ENCODE measurements at regions not wholly inside any gene's neighbourhood (a gene's known extent, or its start where the extent isn't known, plus 50 kb on each side); places are given as distances from the start of the nearest gene placed in this dataset.
A peak's percentile ranks its signal among the peaks of the same experiment; 100 is the strongest.

GRCh38 chr13:26133851-26134250 lies 82.0 kb upstream of the SHISA2 start:
- Histone ChIP-seq H3K4me2 (peak overlapping the region; percentile 27), H3K9me2 (ENCODE audit: insufficient read depth) (no peaks in the 10 kb centered on the region), H3K36me3 (ENCODE audit: insufficient read depth) (no peaks in the 10 kb centered on the region), H3F3A (replicated peaks; ENCODE audit: low read depth) (no peaks in the 10 kb centered on the region), H3K79me2 (replicated peaks; ENCODE audit: insufficient read depth) (no peaks in the 10 kb centered on the region), H4K20me1 (replicated peaks; ENCODE audit: insufficient read depth) (no peaks in the 10 kb centered on the region), H2AFZ (no peak overlapping the region), H3K4me1 (ENCODE audit: insufficient read depth) (peaks cover 23% of the 10 kb centered on the region), H3K4me3 (no peak overlapping the region), H3K27ac (ENCODE audit: low read depth) (no peak overlapping the region), H3K27me3 (ENCODE audit: insufficient read depth) (no peaks in the 10 kb centered on the region)
- peak; percentile 42 for DNase-seq (ENCODE audit: low spot score)
- Mint-ChIP-seq H3K4me3 (no peak overlapping the region), H3K27ac (no peak overlapping the region), H3K36me3 (ENCODE audit: low read depth) (no peaks in the 10 kb centered on the region), H3K9me3 (no peaks in the 10 kb centered on the region; the same call in 2 of the 3 replicates), H3K4me1 (peaks cover 22% of the 10 kb centered on the region), H3K27me3 (ENCODE audit: insufficient read depth, low read depth, poor library complexity) (no peaks in the 10 kb centered on the region)
- TF ChIP-seq, protein P1, sequence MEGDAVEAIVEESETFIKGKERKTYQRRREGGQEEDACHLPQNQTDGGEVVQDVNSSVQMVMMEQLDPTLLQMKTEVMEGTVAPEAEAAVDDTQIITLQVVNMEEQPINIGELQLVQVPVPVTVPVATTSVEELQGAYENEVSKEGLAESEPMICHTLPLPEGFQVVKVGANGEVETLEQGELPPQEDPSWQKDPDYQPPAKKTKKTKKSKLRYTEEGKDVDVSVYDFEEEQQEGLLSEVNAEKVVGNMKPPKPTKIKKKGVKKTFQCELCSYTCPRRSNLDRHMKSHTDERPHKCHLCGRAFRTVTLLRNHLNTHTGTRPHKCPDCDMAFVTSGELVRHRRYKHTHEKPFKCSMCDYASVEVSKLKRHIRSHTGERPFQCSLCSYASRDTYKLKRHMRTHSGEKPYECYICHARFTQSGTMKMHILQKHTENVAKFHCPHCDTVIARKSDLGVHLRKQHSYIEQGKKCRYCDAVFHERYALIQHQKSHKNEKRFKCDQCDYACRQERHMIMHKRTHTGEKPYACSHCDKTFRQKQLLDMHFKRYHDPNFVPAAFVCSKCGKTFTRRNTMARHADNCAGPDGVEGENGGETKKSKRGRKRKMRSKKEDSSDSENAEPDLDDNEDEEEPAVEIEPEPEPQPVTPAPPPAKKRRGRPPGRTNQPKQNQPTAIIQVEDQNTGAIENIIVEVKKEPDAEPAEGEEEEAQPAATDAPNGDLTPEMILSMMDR (conservative IDR thresholded peaks at IDR 0.05; ENCODE audit: low read depth in 2 of 2): peak in 1 of 2 experiments; percentile 25; a peak in 1 of 4 replicates
- no peak for TF ChIP-seq ZNF331 (CRISPR knock-in tag; IDR thresholded peaks at IDR 0.05; ENCODE audit: low read depth)
- no peak for ATAC-seq

DNA sequence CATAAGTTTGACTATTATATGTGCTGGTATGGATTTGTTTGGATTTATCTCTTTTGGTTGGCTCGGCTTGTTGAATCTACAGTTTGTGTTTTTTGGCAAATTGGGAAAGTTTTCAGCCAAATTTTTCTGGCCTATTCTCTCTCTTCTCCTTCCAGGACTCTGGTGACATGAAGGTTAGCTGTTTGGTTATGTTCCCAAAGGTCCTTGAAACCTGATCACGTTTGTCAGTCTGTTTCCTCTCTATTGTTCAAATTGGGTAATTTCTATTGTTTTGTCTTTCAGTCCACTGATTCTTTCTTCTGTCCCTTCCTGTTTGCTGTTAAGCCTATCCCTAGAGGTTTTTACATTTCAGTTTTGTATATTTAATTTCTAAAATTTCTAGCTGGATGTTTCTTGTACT lies 81.5 kb upstream of the SHISA2 start:
- H3K27ac ChIP-seq (ENCODE audit: low read depth): no peak overlapping the region
- Mint-ChIP-seq H3K27ac (no peak overlapping the region), H3K4me1 (peaks cover 22% of the 10 kb centered on the region), H3K36me3 (ENCODE audit: low read depth) (no peaks in the 10 kb centered on the region), H3K4me3 (no peak overlapping the region), H3K27me3 (ENCODE audit: insufficient read depth, low read depth, poor library complexity) (no peaks in the 10 kb centered on the region), H3K9me3 (no peaks in the 10 kb centered on the region; the same call in 2 of the 3 replicates)
- DNase-seq (ENCODE audit: low spot score): peak; percentile 28
- no peak for ATAC-seq
- no peaks in the 10 kb centered on the region for H4K20me1 ChIP-seq (replicated peaks; ENCODE audit: insufficient read depth)
- H3K4me1 ChIP-seq (ENCODE audit: insufficient read depth): peaks cover 23% of the 10 kb centered on the region
- no peaks in the 10 kb centered on the region for H3K36me3 ChIP-seq (ENCODE audit: insufficient read depth)
- no peak overlapping the region for H3K4me3 ChIP-seq
- H2AFZ ChIP-seq: no peak overlapping the region
- H3K4me2 ChIP-seq: peak overlapping the region; percentile 27
- no peaks in the 10 kb centered on the region for H3F3A ChIP-seq (replicated peaks; ENCODE audit: low read depth)
- no peaks in the 10 kb centered on the region for H3K9me2 ChIP-seq (ENCODE audit: insufficient read depth)
- no peaks in the 10 kb centered on the region for H3K27me3 ChIP-seq (ENCODE audit: insufficient read depth)
- no peaks in the 10 kb centered on the region for H3K79me2 ChIP-seq (replicated peaks; ENCODE audit: insufficient read depth)
- TF ChIP-seq EZH2 (IDR thresholded peaks at IDR 0.05; ENCODE audit: low read depth, unreplicated experiment) (no peak), REST (IDR thresholded peaks at IDR 0.05; ENCODE audit: unreplicated experiment) (no peak), CREB1 (CRISPR knock-in tag; IDR thresholded peaks at IDR 0.05; ENCODE audit: low read depth) (no peak), STAT1 (IDR thresholded peaks at IDR 0.05; ENCODE audit: unreplicated experiment) (no peak), ETS1 (IDR thresholded peaks at IDR 0.05) (no peak)
- TF ChIP-seq, protein P2, sequence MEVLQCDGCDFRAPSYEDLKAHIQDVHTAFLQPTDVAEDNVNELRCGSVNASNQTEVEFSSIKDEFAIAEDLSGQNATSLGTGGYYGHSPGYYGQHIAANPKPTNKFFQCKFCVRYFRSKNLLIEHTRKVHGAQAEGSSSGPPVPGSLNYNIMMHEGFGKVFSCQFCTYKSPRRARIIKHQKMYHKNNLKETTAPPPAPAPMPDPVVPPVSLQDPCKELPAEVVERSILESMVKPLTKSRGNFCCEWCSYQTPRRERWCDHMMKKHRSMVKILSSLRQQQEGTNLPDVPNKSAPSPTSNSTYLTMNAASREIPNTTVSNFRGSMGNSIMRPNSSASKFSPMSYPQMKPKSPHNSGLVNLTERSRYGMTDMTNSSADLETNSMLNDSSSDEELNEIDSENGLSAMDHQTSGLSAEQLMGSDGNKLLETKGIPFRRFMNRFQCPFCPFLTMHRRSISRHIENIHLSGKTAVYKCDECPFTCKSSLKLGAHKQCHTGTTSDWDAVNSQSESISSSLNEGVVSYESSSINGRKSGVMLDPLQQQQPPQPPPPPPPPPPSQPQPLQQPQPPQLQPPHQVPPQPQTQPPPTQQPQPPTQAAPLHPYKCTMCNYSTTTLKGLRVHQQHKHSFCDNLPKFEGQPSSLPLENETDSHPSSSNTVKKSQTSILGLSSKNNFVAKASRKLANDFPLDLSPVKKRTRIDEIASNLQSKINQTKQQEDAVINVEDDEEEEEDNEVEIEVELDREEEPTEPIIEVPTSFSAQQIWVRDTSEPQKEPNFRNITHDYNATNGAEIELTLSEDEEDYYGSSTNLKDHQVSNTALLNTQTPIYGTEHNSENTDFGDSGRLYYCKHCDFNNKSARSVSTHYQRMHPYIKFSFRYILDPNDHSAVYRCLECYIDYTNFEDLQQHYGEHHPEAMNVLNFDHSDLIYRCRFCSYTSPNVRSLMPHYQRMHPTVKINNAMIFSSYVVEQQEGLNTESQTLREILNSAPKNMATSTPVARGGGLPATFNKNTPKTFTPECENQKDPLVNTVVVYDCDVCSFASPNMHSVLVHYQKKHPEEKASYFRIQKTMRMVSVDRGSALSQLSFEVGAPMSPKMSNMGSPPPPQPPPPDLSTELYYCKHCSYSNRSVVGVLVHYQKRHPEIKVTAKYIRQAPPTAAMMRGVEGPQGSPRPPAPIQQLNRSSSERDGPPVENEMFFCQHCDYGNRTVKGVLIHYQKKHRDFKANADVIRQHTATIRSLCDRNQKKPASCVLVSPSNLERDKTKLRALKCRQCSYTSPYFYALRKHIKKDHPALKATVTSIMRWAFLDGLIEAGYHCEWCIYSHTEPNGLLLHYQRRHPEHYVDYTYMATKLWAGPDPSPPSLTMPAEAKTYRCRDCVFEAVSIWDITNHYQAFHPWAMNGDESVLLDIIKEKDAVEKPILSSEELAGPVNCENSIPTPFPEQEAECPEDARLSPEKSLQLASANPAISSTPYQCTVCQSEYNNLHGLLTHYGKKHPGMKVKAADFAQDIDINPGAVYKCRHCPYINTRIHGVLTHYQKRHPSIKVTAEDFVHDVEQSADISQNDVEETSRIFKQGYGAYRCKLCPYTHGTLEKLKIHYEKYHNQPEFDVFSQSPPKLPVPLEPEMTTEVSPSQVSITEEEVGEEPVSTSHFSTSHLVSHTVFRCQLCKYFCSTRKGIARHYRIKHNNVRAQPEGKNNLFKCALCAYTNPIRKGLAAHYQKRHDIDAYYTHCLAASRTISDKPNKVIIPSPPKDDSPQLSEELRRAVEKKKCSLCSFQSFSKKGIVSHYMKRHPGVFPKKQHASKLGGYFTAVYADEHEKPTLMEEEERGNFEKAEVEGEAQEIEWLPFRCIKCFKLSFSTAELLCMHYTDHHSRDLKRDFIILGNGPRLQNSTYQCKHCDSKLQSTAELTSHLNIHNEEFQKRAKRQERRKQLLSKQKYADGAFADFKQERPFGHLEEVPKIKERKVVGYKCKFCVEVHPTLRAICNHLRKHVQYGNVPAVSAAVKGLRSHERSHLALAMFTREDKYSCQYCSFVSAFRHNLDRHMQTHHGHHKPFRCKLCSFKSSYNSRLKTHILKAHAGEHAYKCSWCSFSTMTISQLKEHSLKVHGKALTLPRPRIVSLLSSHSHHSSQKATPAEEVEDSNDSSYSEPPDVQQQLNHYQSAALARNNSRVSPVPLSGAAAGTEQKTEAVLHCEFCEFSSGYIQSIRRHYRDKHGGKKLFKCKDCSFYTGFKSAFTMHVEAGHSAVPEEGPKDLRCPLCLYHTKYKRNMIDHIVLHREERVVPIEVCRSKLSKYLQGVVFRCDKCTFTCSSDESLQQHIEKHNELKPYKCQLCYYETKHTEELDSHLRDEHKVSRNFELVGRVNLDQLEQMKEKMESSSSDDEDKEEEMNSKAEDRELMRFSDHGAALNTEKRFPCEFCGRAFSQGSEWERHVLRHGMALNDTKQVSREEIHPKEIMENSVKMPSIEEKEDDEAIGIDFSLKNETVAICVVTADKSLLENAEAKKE (CRISPR knock-in tag; IDR thresholded peaks at IDR 0.05): no peak

Measured in GM23338 (cell line).